ENCODE measurements at regions not wholly inside any gene's neighbourhood (a gene's known extent, or its start where the extent isn't known, plus 50 kb on each side); places are given as distances from the start of the nearest gene placed in this dataset.

DNA sequence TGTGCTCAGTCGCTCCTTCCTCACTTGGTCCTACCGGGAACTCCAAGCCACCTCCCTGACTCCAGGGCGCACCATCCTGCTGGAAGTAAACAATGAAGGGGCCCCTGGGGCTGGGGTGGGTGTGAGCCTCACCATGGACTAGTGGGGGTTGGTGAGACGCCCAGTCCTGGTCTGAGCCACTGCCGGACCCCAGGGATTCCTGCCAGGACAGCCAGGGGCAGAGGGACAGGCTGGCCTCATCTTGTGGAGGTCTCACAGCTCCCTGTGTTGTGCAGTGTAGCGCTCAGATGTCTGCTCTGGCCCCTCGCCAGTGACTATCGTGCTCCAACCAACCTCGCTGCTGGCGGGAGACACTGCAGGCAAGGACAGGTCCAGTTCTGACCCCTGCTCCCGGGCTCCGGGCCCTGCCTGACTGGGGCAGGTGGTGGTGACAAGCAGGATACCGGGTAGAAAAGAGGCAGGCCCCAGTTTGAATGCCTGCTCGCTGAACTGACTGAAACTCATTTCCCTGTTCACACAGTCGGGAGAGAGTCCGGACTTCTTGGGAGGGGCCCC lies 1021.4 kb downstream of the BRD1 start:
- Histone ChIP-seq H3K27me3 (no peaks in the 10 kb centered on the region), H3K4me1 (no peaks in the 10 kb centered on the region), H3K27ac (no peak overlapping the region), H3K36me3 (no peaks in the 10 kb centered on the region), H3K9me3 (no peaks in the 10 kb centered on the region), H3K4me3 (no peak overlapping the region)
- no peak for DNase-seq (ENCODE audit: low spot score)
- TF ChIP-seq, protein P1, sequence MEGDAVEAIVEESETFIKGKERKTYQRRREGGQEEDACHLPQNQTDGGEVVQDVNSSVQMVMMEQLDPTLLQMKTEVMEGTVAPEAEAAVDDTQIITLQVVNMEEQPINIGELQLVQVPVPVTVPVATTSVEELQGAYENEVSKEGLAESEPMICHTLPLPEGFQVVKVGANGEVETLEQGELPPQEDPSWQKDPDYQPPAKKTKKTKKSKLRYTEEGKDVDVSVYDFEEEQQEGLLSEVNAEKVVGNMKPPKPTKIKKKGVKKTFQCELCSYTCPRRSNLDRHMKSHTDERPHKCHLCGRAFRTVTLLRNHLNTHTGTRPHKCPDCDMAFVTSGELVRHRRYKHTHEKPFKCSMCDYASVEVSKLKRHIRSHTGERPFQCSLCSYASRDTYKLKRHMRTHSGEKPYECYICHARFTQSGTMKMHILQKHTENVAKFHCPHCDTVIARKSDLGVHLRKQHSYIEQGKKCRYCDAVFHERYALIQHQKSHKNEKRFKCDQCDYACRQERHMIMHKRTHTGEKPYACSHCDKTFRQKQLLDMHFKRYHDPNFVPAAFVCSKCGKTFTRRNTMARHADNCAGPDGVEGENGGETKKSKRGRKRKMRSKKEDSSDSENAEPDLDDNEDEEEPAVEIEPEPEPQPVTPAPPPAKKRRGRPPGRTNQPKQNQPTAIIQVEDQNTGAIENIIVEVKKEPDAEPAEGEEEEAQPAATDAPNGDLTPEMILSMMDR (IDR thresholded peaks at IDR 0.05), result no peak

GRCh38 chr22:48805516-48805915 lies 1022.2 kb downstream of the BRD1 start:
- Histone ChIP-seq H3K9me3 (no peaks in the 10 kb centered on the region), H3K4me3 (no peak overlapping the region), H3K4me1 (no peaks in the 10 kb centered on the region), H3K27ac (no peak overlapping the region), H3K36me3 (no peaks in the 10 kb centered on the region), H3K27me3 (no peaks in the 10 kb centered on the region)
- TF ChIP-seq, protein P1 (IDR thresholded peaks at IDR 0.05), result no peak
- no peak for DNase-seq (ENCODE audit: low spot score)

DNA sequence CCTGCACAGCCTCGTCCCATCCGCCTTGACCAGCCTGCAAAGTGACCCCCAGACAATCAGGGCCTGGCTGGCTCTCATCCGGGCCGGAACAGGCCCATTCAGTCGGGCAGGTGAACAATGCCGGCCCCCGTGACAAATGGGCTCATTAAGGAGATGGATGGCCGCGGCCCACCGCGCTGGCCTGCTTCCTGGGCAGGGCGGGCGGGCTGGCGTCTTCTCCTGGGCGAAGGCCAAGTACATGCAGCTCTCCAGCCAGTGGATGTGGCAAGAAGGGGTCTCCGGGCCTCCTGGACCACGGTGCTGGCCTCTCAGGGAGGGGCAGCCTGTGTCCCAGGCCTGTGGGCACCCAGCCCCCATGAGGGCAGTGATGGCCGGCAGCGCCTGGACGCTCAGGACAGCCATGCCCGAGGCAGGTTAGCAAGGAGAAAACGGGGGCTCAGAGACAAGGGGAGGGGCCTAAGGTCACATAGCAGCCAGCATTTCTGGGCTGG lies 1022.8 kb downstream of the BRD1 start:
- H3K27ac ChIP-seq, result no peak overlapping the region
- H3K4me3 ChIP-seq, result no peak overlapping the region
- H3K36me3 ChIP-seq, result no peaks in the 10 kb centered on the region
- TF ChIP-seq, protein P1 (IDR thresholded peaks at IDR 0.05), result no peak
- H3K27me3 ChIP-seq, result no peaks in the 10 kb centered on the region
- no peak for DNase-seq (ENCODE audit: low spot score)
- no peaks in the 10 kb centered on the region for H3K4me1 ChIP-seq
- no peaks in the 10 kb centered on the region for H3K9me3 ChIP-seq

DNA sequence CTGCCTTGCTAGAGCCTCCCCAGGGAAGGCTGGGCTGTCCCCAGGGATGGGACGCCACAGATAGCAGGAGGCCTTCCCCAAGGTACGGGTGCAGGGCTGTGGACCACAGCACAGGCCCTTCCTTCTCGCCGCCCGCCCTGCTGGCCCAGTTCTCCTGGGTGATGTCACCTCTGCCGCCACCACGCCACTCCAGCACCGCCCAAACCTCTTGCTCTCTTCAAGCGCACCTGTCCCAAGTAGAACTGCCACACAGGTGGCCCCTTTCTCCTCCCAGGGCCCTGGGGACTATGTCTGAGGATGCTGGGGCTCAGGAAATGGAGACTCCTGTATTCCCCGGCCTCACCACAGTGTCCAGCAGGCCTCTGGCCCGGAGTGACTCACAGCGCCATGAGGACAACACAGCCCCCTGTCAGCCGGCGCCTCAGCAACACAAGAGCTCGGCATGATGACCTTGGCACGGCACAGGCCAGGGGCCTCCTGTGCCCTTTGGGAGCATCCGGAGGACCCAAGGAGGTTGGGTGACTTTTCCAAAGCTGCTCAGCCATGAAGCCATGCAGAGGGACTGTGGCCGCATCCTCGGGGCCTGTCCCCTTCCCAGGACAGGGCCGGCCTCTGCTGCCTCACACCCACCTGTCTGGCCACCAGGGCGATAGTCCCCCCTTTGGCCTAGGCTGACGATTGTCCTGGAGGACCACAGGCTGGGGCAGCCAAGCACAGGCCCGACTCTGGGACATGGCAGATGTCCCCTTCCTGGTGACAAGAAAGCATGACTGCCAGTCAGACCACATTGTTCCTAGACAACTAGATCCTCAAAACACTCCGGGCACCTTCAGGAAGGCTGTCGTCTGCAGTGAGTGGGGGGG lies 1023.5 kb downstream of the BRD1 start:
- H3K27ac ChIP-seq, result no peak overlapping the region
- no peaks in the 10 kb centered on the region for H3K4me1 ChIP-seq
- DNase-seq (ENCODE audit: low spot score), result no peak
- H3K9me3 ChIP-seq, result no peaks in the 10 kb centered on the region
- H3K4me3 ChIP-seq, result no peak overlapping the region
- H3K36me3 ChIP-seq, result no peaks in the 10 kb centered on the region
- TF ChIP-seq, protein P1 (IDR thresholded peaks at IDR 0.05), result no peak
- H3K27me3 ChIP-seq, result no peaks in the 10 kb centered on the region

DNA sequence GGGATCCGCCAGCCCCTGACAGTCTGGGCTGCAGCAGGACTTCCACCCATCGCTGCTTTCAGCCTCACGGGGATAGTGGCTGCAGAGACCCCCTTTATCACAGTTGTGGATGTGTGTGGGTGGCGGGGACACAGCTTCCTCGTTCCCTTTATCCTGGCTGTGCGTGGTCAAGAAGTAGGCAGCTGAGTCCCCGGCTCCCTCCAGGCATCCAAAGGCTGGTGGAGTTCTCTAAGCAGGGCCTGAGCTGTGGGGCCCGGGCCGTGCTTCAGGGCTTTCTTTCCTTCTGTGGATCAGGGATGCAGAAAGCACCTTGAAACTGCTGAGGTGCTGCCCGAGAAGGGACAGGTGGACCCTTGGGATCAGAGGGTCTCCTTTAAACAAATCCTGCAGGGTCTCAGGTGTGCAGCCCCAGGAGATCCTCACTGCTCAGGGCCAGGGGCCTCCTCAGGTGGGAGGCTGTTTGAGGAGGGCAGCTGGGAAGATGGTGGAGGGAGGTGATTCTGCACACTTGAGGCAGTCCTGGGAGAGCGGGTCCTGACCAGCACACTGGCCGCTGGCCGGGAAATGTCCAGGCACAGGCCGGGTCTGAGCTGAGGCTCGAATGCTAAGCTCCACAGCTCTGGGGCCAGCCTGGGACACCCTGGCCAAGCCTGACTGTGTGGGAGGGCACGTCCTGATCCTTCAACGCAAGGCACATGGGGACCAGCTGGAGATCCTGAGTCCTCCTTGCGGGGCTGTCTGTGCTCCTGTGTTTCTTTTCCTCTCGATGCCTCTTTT lies 1024.3 kb downstream of the BRD1 start:
- Histone ChIP-seq H3K27ac (no peak overlapping the region), H3K4me1 (no peaks in the 10 kb centered on the region), H3K36me3 (no peaks in the 10 kb centered on the region), H3K4me3 (no peak overlapping the region), H3K27me3 (no peaks in the 10 kb centered on the region), H3K9me3 (no peaks in the 10 kb centered on the region)
- TF ChIP-seq, protein P1 (IDR thresholded peaks at IDR 0.05), result no peak
- no peak for DNase-seq (ENCODE audit: low spot score)

All from right atrium auricular region (tissue), 2 donors.